ENCODE measurements at regions not wholly inside any gene's neighbourhood (a gene's known extent, or its start where the extent isn't known, plus 50 kb on each side); places are given as distances from the start of the nearest gene placed in this dataset.

DNA sequence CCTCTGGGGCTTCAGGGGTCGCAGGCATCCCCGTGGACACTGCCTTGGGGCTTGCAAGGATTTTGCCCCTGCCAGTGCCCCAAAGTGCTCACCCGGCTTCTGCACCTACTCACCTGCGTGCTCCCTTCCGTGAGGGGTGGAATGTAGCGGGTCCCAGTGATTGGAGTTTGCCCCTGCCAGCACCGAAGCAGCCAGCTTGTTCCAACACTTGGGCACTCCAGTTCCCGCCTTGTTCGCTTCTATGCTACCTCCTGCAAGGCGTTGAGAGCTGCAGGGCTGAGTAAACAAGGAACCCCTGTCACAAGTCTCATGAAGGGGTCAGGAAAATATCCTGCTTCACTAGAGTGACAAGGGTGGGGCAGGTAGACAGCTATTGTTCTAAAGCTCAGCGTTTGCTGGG lies 631.5 kb downstream of the EPHA4 start:
- DNase-seq, result no peak

GRCh38 chr2:220941683-220942082 lies 630.4 kb downstream of the EPHA4 start:
- DNase-seq, result no peak

DNA sequence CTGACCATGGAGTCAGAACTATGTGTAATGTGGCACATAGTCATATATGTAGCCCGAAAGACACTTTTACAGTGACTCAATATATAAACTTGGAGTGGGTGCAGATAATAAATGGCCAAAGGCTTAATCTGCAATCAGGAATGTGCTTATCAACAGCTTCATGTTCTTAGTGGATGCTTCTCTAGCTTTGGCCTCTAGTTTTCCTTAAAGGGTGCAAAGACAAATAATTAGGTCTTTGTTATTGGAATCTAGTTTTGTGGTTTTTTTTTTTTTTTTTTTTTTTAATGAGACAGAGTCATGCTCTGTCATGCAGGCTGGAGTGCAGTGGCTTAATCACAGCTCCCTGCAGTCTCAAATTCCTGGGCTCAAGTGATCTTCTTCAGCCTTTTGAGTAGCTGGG lies 625.6 kb downstream of the EPHA4 start:
- no peak for DNase-seq

GRCh38 chr2:220948579-220948978 lies 623.5 kb downstream of the EPHA4 start:
- no peak for DNase-seq

GRCh38 chr2:220949466-220949865 lies 622.6 kb downstream of the EPHA4 start:
- DNase-seq, result no peak

DNA sequence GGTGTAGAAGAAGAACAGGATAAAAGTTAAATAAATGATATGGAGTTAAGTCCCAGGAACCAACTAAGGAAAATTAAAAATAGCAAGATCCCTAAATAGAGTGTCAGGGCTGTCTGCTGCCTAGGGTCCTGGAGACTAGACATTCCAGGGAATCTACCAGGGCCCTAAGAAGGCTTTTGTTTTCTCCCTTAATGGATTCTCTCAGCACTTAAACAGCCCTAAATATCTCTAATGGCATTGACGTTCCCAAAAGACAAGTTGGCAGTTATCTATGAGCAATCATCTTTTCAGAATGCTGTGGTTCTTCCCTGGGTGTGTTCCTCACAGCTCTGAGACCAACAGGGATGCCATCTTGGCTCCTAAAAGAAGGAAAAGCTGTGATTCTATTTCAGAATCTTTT lies 616.3 kb downstream of the EPHA4 start:
- DNase-seq, result no peak

DNA sequence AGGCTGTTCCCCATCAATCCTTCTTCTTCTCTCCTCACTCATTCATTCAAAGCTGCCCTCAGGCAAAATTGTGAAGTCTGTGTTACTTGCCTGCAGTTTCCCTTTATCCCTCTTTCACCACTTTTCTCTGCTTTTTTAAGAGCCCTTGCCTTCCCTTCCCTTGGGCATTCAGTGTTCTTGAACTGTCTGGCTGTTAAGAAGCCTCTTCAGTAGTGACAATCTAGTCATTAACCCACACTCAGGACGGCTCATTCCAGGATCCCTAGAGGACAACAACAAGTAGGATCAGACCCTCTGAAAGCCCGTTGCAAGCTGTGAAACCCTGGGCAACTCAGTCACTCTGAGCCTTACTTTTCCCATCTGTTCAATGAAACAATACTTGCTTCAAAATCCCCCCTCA lies 615.7 kb downstream of the EPHA4 start:
- DNase-seq, result no peak

DNA sequence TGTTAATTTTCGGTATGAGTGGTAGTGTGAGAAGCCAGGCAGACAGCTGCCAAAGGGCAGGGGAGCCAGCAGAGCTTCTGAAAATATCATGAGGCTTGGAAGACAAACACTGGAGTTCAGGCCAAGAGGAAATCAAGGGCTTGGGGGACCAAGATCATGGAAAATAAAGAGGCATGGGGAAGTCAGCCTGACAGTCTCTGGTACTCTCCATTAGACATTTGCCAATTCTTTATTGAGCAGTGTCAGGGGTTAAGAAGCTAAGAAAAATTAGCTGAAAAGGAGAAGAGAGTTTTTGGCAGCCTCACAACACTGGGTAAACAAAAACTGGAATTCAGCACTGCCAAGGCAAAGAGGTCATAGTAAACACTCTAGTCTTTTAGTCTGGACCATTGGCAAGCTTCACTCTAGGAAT lies 612.7 kb downstream of the EPHA4 start:
- DNase-seq, result peak; percentile 71

- no peak for DNase-seq
These were observed 610.8 kb downstream of the EPHA4 start for GRCh38 chr2:220961143-220961860.

DNA sequence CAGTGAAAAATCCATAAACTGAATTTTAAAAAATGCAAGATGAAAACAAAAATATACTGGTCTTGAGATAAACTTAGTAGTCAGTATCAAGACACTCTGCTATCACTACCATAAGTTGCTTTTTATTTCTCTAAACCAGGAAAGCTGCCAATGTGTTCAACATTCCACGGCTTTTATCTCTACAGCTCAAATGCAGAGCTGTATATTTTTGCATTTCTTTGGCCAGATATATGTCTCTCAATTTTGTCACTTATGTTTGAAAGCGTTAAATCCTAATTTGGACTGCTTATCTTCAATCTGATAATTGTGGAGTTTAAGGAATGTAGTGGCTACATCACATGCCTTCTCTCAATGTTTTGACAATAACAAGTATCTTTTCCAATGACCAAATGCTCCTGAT lies 609.5 kb downstream of the EPHA4 start:
- DNase-seq, result no peak

DNA sequence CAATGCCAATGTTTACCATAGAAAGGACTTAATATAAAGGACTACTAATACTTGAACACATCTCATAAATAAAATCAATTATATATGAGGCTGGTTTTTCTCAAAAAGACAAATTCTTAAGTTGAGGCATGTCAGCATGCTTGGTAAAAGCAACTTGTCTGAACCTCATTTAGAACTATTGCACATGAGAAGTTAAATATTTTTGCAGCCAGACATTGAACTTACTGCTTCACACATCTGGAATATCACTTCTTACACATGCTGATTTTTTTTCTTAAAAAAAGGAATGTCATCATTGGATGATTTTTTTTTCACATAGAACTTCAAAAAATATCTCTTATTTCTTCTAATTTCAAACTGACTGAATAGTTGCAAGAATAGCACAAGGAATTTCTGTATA lies 609.0 kb downstream of the EPHA4 start:
- no peak for DNase-seq

DNA sequence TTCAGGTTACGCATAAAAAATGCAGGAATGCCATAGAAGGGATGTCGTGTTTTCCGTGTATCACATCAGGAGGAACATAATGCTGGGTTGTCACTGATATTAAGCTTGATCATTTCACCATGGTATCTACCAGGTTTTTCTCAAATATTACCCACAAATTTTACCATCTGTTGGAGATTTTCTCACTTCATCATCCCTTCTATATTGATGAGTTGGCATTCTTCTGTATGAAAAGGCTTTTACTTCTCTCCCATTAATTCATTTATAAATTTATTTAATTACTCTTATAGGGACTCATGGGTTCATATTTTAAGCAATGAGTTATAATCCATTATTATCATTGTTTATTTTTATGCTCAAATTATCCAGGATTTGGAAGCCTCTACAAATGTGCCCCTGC lies 608.2 kb downstream of the EPHA4 start:
- DNase-seq, result no peak

- no peak for DNase-seq
These were observed 605.5 kb downstream of the EPHA4 start for GRCh38 chr2:220966636-220967035.

- DNase-seq, result no peak
These were observed 602.8 kb downstream of the EPHA4 start for GRCh38 chr2:220969348-220969747.

DNA sequence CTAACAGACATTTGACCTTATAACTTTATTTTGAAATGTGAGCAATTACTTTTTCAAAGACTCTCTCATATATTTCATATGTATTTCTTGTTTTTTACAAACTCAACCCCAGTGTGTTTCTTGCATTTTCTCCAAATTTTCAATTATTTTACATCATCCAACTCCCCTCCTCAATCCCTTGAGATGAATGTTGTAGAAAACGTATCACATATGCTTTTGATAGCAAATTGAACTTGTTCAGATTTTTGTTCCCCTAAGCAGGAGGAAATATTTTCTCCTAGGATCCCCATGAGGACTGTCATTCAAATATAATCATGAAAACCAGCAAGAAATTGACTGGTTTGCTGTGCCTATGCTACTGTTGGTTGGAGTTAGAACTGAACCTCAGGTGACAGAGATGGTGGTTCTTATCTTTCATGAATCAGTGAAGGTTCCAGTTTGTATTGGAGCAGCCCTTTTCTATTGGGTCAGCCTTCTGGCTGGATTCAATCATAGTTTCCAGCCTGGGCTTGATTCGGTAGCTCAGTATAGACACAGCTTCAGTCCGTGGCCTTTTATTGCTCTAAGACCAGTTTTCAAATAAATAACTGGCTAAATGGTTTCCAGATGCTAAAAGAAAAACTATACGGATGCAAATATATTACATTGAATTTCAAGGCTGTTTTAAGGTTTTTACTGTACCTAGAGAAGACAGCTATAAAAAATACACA lies 591.0 kb downstream of the EPHA4 start:
- DNase-seq, result no peak

DNA sequence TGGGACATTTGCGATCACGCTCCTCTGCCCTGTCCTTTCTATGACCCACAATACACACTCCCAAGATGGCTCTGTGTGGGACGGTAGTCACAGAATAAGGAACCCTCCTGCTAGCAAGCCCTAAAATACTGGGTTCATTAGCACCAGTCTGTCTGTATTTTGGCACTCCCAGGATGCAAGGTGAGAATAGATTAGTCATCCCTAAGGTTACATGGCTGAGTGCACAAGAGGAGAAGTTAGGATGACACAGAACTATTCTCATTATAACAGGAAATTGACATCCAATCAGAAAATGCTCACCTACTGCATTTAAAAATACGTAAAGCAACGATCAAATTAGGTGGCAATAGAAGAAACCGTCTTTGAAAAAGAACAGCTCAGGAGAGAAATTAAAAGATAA lies 590.2 kb downstream of the EPHA4 start:
- no peak for DNase-seq

GRCh38 chr2:220985561-220985960 lies 586.5 kb downstream of the EPHA4 start:
- no peak for DNase-seq

- no peak for DNase-seq
These were observed 584.3 kb downstream of the EPHA4 start for GRCh38 chr2:220987839-220988238.

DNA sequence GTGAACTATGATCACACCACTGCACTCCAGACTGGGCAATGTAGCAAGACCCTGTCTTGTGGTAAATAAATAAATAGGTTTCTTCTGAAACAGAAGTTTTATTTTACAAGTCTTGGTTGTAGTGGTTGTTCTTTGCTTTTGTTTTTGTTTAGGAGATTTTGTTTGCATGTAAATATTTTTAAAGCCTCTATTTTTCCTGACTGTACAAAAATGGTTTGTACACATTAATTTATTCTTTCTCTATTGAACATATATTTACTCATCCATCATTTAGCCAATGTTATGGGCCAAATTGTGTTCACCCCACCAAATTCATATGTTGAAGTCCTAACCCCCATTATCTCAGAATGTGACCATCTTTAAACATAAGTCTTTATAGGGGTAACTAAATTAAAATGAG lies 580.1 kb downstream of the EPHA4 start:
- no peak for DNase-seq

- no peak for DNase-seq
These were observed 577.3 kb downstream of the EPHA4 start for GRCh38 chr2:220994846-220995245.

DNA sequence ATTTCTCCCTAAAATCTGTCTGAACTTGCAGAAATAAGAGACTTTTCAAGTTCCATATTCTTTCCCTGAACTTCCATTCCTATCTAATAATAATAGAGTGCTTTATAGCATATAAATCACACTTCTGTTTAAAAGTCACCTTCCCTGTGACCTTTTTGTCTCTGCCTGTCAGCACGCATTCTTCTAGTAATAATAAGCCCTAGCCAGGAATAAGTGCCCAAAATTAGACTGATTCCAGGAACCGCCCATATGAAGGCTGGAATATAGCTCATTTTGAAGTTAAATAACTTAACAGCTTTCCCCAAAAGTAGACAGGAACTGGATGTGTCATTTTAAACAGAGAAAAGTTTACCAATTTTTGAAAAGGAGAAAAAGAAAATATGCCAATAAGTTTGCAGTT lies 576.5 kb downstream of the EPHA4 start:
- no peak for DNase-seq

GRCh38 chr2:220998156-220998555 lies 573.9 kb downstream of the EPHA4 start:
- DNase-seq, result no peak

GRCh38 chr2:220999356-220999755 lies 572.7 kb downstream of the EPHA4 start:
- no peak for DNase-seq

DNA sequence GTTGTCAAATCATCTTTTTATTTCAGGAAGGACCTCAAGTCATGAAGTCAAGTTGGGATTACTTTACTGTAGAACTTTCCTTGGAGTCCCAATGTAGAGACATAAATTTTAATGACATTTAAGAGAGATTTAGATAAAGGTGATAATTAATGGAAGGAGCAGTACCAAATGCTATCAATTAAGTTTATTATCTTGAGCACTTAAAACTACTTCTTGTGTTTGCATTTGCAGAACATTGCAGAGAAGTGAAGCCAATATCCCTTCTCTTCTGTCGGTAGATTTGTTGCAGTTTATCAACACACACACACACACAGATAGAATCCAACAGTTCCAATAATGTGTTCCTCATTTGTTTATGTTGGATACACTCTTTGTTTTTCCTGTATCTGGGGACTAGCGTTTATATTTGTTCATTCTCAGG lies 570.7 kb downstream of the EPHA4 start:
- DNase-seq, result no peak

Data from hindlimb muscle (tissue), 1 donor.